MM.1S (cell line): ENCODE measurements at regions not wholly inside any gene's neighbourhood (a gene's known extent, or its start where the extent isn't known, plus 50 kb on each side); places are given as distances from the start of the nearest gene placed in this dataset.

Experiments used
- EZH2 ChIP-seq: fragments of 300-600 bp; sonication (generic); optimal IDR thresholded peaks from 2 replicates; pipeline ENCODE3; 2017; ENCODE audit warnings: low read depth, mild to moderate bottlenecking, antibody characterized with exemption, low read length, mixed read lengths
- TF ChIP-seq, protein P1 (sequence below): fragments of 300-600 bp; sonication (generic); IDR thresholded peaks from 2 replicates; pipeline ENCODE4 v1.5.1; 2016; ENCODE audit warnings: antibody characterized with exemption, low read length, mixed read lengths

DNA sequence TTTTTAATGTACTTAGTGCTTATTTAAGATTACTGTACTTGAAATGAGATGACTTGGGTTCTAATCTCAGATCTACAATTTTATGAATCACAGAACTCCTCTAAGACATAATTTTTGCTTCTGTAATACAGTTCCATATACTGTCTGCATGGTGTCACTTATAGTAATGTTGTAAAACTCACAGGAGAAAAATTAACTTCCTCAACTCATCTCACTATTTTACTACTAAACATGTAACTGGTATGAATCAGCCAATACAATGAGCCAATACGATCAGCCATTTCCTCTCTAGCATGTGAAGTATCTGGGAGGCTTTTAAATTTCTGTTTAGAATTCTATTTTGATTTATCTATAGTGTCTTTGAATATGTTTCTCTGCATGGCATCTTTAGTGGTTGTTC is 85.3 kb downstream of the NHLRC3 start:
- no peak for TF ChIP-seq EZH2
- TF ChIP-seq, protein P1, sequence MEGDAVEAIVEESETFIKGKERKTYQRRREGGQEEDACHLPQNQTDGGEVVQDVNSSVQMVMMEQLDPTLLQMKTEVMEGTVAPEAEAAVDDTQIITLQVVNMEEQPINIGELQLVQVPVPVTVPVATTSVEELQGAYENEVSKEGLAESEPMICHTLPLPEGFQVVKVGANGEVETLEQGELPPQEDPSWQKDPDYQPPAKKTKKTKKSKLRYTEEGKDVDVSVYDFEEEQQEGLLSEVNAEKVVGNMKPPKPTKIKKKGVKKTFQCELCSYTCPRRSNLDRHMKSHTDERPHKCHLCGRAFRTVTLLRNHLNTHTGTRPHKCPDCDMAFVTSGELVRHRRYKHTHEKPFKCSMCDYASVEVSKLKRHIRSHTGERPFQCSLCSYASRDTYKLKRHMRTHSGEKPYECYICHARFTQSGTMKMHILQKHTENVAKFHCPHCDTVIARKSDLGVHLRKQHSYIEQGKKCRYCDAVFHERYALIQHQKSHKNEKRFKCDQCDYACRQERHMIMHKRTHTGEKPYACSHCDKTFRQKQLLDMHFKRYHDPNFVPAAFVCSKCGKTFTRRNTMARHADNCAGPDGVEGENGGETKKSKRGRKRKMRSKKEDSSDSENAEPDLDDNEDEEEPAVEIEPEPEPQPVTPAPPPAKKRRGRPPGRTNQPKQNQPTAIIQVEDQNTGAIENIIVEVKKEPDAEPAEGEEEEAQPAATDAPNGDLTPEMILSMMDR = no peak
